GM12878 (cell line): ENCODE measurements at regions not wholly inside any gene's neighbourhood (a gene's known extent, or its start where the extent isn't known, plus 50 kb on each side); places are given as distances from the start of the nearest gene placed in this dataset.

ENCODE experiments used
- ATAC-seq: fragments of 200-7000 bp; cut with Tn5 transposase; 3 replicates; pipeline ENCODE4 v1.9.1; 2020; ENCODE audit warnings: mild to moderate bottlenecking, moderate library complexity
- BruUV-seq: library from RNA; stranded (reverse); fragments of 400-500 nt; replicated peaks from 2 replicates; lab custom pipeline; 2021; lab: Mats Ljungman, UMichigan
- CTCF ChIA-PET: fragments of 300-600 bp; sonication (Branson Sonifier 250); formaldehyde crosslinking; extraction: SDS; loops from one replicate; lab custom pipeline; 2021; ENCODE audit warnings: inconsistent platforms; lab: Yijun Ruan, JAX
- POLR2A ChIA-PET: fragments of 350-600 bp; formaldehyde crosslinking; extraction: SDS; loops from one replicate; lab custom pipeline; 2021; ENCODE audit warnings: inconsistent platforms; lab: Charles Lee
- RAD21 ChIA-PET: fragments of 300-600 bp; sonication (Branson Sonifier 250); formaldehyde crosslinking; loops from one replicate; lab custom pipeline; 2023; ENCODE audit warnings: antibody characterized with exemption; ENCODE audit not compliant: unreplicated experiment; lab: Charles Lee
- SMC1A ChIA-PET: fragments of 300-600 bp; sonication (Branson Sonifier 250); formaldehyde crosslinking; loops from one replicate; lab custom pipeline; 2023; ENCODE audit not compliant: unreplicated experiment, uncharacterized antibody; lab: Charles Lee
- DNase-seq: peaks from one replicate; pipeline ENCODE4 v3.0.0-alpha.2; 2011; ENCODE audit warnings: low read depth, low spot score
- FAIRE-seq: peaks from 3 replicates; lab custom pipeline; 2011; peaks lifted over from hg19 to GRCh38; lab: Jason Lieb, UNC
- H2AFZ ChIP-seq: 2 replicates; pipeline ENCODE4 v1.6.0; 2011; ENCODE audit warnings: low read depth, low read length, control low read depth; ENCODE audit not compliant: control insufficient read depth
- H3K27ac ChIP-seq: 2 replicates; pipeline ENCODE4 v1.5.1; 2011; ENCODE audit warnings: control low read depth; ENCODE audit not compliant: control insufficient read depth, insufficient read depth
- H3K27me3 ChIP-seq, 2 experiments: replicated peaks in 1 of 2; 2 replicates each; pipeline versions ENCODE4 v1.6.0 to v1.6.1; 2011; ENCODE audit warnings: low read length in 1 of 2; ENCODE audit not compliant: control insufficient read depth in 2 of 2, insufficient read depth in 2 of 2
- H3K36me3 ChIP-seq, 2 experiments: 2 replicates each; pipeline ENCODE4 v1.5.1; 2011; ENCODE audit warnings: low read length in 1 of 2; ENCODE audit not compliant: control insufficient read depth in 2 of 2, insufficient read depth in 2 of 2
- H3K4me1 ChIP-seq: 2 replicates; pipeline ENCODE4 v1.6.1; 2011; ENCODE audit warnings: mild to moderate bottlenecking, low read length, moderate library complexity, mixed read lengths; ENCODE audit not compliant: control insufficient read depth, insufficient read depth
- H3K4me2 ChIP-seq: 2 replicates; pipeline ENCODE4 v1.6.0; 2011; ENCODE audit warnings: control low read depth; ENCODE audit not compliant: control insufficient read depth, insufficient read depth
- H3K4me3 ChIP-seq: fragments of 200-600 bp; sonication (generic); 2 replicates; pipeline ENCODE4 v1.5.1; 2016
- H3K79me2 ChIP-seq: 2 replicates; pipeline ENCODE4 v1.6.0; 2011; ENCODE audit warnings: low read length; ENCODE audit not compliant: control insufficient read depth, insufficient read depth
- H3K9ac ChIP-seq: 2 replicates; pipeline ENCODE4 v1.8.0; 2011; ENCODE audit warnings: low read length, control low read depth, mixed read lengths; ENCODE audit not compliant: control insufficient read depth, insufficient read depth
- H3K9me3 ChIP-seq: replicated peaks from 3 replicates; pipeline ENCODE4 v1.5.1; 2011; ENCODE audit warnings: mild to moderate bottlenecking, low read length; ENCODE audit not compliant: control insufficient read depth, insufficient read depth
- H4K20me1 ChIP-seq: 2 replicates; pipeline ENCODE4 v1.6.0; 2011; ENCODE audit not compliant: control insufficient read depth, insufficient read depth
- BRCA1 ChIP-seq: IDR thresholded peaks from 2 replicates; pipeline ENCODE4 v1.6.1; 2011; ENCODE audit warnings: low read depth, low read length, improper control_type of control experiment
- CREB1 ChIP-seq: IDR thresholded peaks from 2 replicates; pipeline ENCODE4 v1.6.1; 2012; ENCODE audit warnings: low read depth, mild to moderate bottlenecking, inconsistent platforms
- KAT2A ChIP-seq: conservative IDR thresholded peaks from 2 replicates; pipeline ENCODE4 v1.6.1; 2011; ENCODE audit warnings: low read depth, low read length; ENCODE audit not compliant: control insufficient read depth
- NFIC ChIP-seq: IDR thresholded peaks from 2 replicates; pipeline ENCODE4 v1.6.1; 2012; ENCODE audit warnings: low read depth, mild to moderate bottlenecking, inconsistent platforms, low read length, moderate library complexity
- PBX3 ChIP-seq: IDR thresholded peaks from 2 replicates; pipeline ENCODE4 v1.6.1; 2011; ENCODE audit warnings: mild to moderate bottlenecking, low read depth, low read length, moderate library complexity; ENCODE audit not compliant: insufficient replicate concordance
- PML ChIP-seq: IDR thresholded peaks from 2 replicates; pipeline ENCODE4 v1.6.1; 2012; ENCODE audit warnings: low read length, inconsistent platforms
- SMAD5 ChIP-seq: IDR thresholded peaks from 2 replicates; pipeline ENCODE4 v1.6.1; 2016; ENCODE audit warnings: antibody characterized with exemption, low read depth
- SP1 ChIP-seq: IDR thresholded peaks from one replicate; pipeline ENCODE4 v1.6.1; 2011; ENCODE audit warnings: low read depth, low read length
- SPI1 ChIP-seq: IDR thresholded peaks from 2 replicates; pipeline ENCODE4 v1.6.1; 2011; ENCODE audit warnings: low read depth, mild to moderate bottlenecking, low read length, moderate library complexity, borderline replicate concordance; ENCODE audit not compliant: insufficient read depth
- SREBF1 ChIP-seq: IDR thresholded peaks from 2 replicates; pipeline ENCODE4 v1.6.1; 2012; ENCODE audit warnings: mild to moderate bottlenecking, low read length
- SUZ12 ChIP-seq: fragments of 200-600 bp; sonication (generic); IDR thresholded peaks from one replicate; pipeline ENCODE4 v1.6.1; 2018; ENCODE audit warnings: antibody characterized with exemption, mild to moderate bottlenecking; ENCODE audit not compliant: unreplicated experiment
- WRNIP1 ChIP-seq: IDR thresholded peaks from 2 replicates; pipeline ENCODE4 v1.6.1; 2011; ENCODE audit warnings: low read depth, low read length, improper control_type of control experiment, borderline replicate concordance
- WGBS: methylation state at CpG from one replicate; pipeline ENCODE4 v1.1.6; 2016; ENCODE audit warnings: low lambda C conversion rate; ENCODE audit not compliant: insufficient replicate concordance, insufficient coverage; ENCODE audit errors: missing lambda C conversion rate; 5-methylcytosine and 5-hydroxymethylcytosine counted together
- in situ Hi-C: fragments of 300-500 bp; cut with MboI; formaldehyde crosslinking; loops from 9 replicates; pipeline ENCODE4 v1.14.3; 2018; ENCODE audit warnings: mixed read lengths
- intact Hi-C: fragments of 100-400 bp; cut with micrococcal nuclease; formaldehyde crosslinking; loops from one replicate; pipeline ENCODE4 v1.14.2; 2022; ENCODE audit not compliant: unreplicated experiment

GRCh38 chr6:150548330-150548729, 51.4 kb upstream of the PLEKHG1 start:
- Histone ChIP-seq H3K27ac (no peak overlapping the region), H3K4me2 (no peak overlapping the region), H3K9ac (no peak overlapping the region), H4K20me1 (no peaks in the 10 kb centered on the region), H3K36me3 (no peaks in the 10 kb centered on the region), H3K9me3 (no peaks in the 10 kb centered on the region), H2AFZ (no peak overlapping the region), H3K79me2 (no peaks in the 10 kb centered on the region), H3K4me1 (no peaks in the 10 kb centered on the region), H3K27me3 (no peaks in the 10 kb centered on the region; a peak in 2 of 4 replicates), H3K4me3 (no peak overlapping the region)
- DNase-seq, result no peak
- no peak for TF ChIP-seq WRNIP1
- no peak for TF ChIP-seq KAT2A
- no peak for TF ChIP-seq PBX3
- CTCF ChIA-PET, result interaction anchor here (1.1 kb wide), 1 partner anchor 153 kb away, joined by 3 read pairs; no protein-coding TSS in a partner anchor
- intact Hi-C loops (no loop called here), in situ Hi-C loops (no loop called here)
- FAIRE-seq, result no peak
- no TSS peak for BruUV-seq
- no peak for ATAC-seq
- POLR2A ChIA-PET, result no interaction called here
- RAD21 ChIA-PET, result interaction anchor here (1.1 kb wide), 1 partner anchor 106 kb away, joined by 3 read pairs; no protein-coding TSS in a partner anchor
- SMC1A ChIA-PET, result interaction anchor here (1.2 kb wide), 1 partner anchor 48 kb away, joined by 3 read pairs; no protein-coding TSS in a partner anchor
- WGBS, result 76% methylated on average over 4 of the region's 4 CpGs

GRCh38 chr6:150549007-150549406, 50.7 kb upstream of the PLEKHG1 start:
- ATAC-seq, result no peak
- ChIA-PET SMC1A (interaction anchor here (0.7 to 1.2 kb wide), 2 partner anchors 17 to 70 kb away, joined by 3 to 4 read pairs; no protein-coding TSS in a partner anchor), RAD21 (no interaction called here), POLR2A (no interaction called here), CTCF (interaction anchor here (1.1 kb wide), 1 partner anchor 153 kb away, joined by 3 read pairs; no protein-coding TSS in a partner anchor)
- no peak for DNase-seq
- Histone ChIP-seq H3K79me2 (no peaks in the 10 kb centered on the region), H3K9ac (no peak overlapping the region), H2AFZ (no peak overlapping the region), H3K4me1 (no peaks in the 10 kb centered on the region), H3K36me3 (no peaks in the 10 kb centered on the region), H3K4me2 (no peak overlapping the region), H3K9me3 (no peaks in the 10 kb centered on the region), H3K4me3 (no peak overlapping the region), H4K20me1 (no peaks in the 10 kb centered on the region), H3K27me3 (no peaks in the 10 kb centered on the region; a peak in 2 of 4 replicates), H3K27ac (no peak overlapping the region)
- no peak for FAIRE-seq
- BruUV-seq, result no TSS peak
- no peak for TF ChIP-seq PML
- no peak for TF ChIP-seq NFIC
- TF ChIP-seq SREBF1, result no peak
- no peak for TF ChIP-seq BRCA1
- TF ChIP-seq CREB1, result no peak
- no peak for TF ChIP-seq SPI1
- no peak for TF ChIP-seq SMAD5
- TF ChIP-seq SUZ12, result no peak
- TF ChIP-seq SP1, result no peak
- in situ Hi-C loops (no loop called here), intact Hi-C loops (no loop called here)
- 33% methylated on average over 5 of the region's 5 CpGs for WGBS
